NCI-H82 (cell line): ENCODE measurements at regions not wholly inside any gene's neighbourhood (a gene's known extent, or its start where the extent isn't known, plus 50 kb on each side); places are given as distances from the start of the nearest gene placed in this dataset.

Experiments used
- DNase-seq: peaks from one replicate; lab custom pipeline; 2025; lab: John Stamatoyannopoulos, UW

GRCh38 chr1:83725735-83726360, 273.1 kb downstream of the TTLL7 start:
- DNase-seq: no peak

- no peak for DNase-seq
Measured at GRCh38 chr1:83718338-83718737, 280.6 kb downstream of the TTLL7 start.

GRCh38 chr1:83717785-83718184, 281.1 kb downstream of the TTLL7 start:
- DNase-seq: no peak

DNA sequence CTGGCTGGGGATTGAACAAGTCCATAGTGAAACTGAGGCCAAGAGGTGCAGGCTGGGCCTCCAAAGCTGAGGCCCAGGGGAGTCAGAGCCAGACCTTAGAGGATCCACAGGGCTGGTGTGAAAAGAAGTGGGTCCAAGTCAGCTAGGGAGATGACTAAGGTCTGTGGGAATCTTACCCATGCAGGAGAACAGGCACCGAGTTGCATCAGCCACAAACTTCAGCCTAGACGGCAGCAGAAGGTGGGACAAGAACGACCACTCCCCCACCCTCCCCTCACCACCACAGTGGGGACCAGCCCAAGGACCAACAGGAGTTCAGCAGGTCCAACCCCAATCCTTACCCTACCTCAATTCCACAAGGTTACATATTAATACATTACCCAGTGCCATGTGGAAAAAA, 282.3 kb downstream of the TTLL7 start:
- no peak for DNase-seq

DNA sequence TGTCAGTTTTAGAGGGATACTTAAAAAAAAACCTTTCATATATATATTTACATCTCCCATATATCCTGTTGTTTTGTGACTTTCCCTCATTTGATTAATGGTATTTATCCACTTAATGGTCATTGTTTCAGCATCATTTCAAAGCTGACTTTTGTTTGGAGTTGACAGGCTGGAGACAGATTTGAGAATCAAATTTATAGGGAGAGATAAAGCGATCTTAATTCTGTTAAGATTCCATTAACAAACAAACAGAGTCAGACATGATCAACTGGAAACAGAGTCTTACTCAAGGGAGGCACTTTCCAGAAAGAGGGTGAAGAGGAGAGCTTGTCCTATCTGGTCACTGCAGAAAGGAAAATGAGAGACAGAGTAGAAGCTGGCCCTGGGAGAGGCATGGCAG, 283.4 kb downstream of the TTLL7 start:
- no peak for DNase-seq

- no peak for DNase-seq
Measured at GRCh38 chr1:83709662-83710061, 289.3 kb downstream of the TTLL7 start.

- DNase-seq: no peak
Measured at GRCh38 chr1:83706354-83706938, 292.5 kb downstream of the TTLL7 start.

DNA sequence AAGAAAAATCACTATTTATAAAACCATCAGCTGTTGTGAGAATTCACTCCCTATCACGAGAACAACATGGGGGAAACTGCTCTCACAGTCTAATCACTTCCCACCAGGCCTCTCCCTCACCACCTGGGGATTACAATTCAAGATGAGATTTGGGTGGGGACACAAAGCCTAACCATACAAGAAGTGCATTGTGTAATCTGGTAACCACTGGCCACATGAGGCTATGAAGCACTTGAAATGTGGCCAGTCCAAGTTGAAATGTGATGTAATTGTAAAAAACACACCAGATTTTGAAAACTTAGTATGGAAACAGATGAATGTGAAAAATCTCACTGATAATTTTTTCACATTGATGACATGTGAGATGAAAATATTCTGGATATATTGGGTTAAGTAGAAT, 293.8 kb downstream of the TTLL7 start:
- DNase-seq: peak; percentile 3

GRCh38 chr1:83704350-83704749, 294.6 kb downstream of the TTLL7 start:
- no peak for DNase-seq

- DNase-seq: no peak
Measured at GRCh38 chr1:83702356-83702755, 296.6 kb downstream of the TTLL7 start.

- DNase-seq: no peak
Measured at GRCh38 chr1:83701355-83701754, 297.6 kb downstream of the TTLL7 start.

DNA sequence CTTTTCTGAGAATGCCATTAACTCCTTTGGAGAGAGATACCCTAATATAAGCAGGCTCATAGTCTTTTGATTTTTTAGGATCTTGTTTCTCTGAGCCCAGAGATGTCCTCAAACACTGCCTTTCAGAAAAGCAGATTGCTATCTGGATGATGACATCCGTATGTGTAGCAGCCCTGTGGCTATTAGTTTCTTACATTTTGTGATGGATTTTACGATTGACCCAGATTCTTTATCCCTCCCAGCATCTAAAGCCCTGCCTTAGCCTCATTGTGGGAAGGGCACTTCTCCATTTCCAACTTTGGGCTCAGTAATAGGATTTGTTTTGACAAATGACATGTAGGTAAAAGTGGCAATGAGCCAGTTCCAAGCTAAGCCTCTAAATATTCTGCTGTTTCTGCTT, 300.3 kb downstream of the TTLL7 start:
- DNase-seq: peak; percentile 96

GRCh38 chr1:83697961-83698360, 301.0 kb downstream of the TTLL7 start:
- DNase-seq: no peak

GRCh38 chr1:83697220-83697619, 301.7 kb downstream of the TTLL7 start:
- peak; percentile 7 for DNase-seq

GRCh38 chr1:83694449-83694848, 304.5 kb downstream of the TTLL7 start:
- DNase-seq: peak; percentile 87

GRCh38 chr1:83693427-83694126, 305.4 kb downstream of the TTLL7 start:
- peak; percentile 96 for DNase-seq

DNA sequence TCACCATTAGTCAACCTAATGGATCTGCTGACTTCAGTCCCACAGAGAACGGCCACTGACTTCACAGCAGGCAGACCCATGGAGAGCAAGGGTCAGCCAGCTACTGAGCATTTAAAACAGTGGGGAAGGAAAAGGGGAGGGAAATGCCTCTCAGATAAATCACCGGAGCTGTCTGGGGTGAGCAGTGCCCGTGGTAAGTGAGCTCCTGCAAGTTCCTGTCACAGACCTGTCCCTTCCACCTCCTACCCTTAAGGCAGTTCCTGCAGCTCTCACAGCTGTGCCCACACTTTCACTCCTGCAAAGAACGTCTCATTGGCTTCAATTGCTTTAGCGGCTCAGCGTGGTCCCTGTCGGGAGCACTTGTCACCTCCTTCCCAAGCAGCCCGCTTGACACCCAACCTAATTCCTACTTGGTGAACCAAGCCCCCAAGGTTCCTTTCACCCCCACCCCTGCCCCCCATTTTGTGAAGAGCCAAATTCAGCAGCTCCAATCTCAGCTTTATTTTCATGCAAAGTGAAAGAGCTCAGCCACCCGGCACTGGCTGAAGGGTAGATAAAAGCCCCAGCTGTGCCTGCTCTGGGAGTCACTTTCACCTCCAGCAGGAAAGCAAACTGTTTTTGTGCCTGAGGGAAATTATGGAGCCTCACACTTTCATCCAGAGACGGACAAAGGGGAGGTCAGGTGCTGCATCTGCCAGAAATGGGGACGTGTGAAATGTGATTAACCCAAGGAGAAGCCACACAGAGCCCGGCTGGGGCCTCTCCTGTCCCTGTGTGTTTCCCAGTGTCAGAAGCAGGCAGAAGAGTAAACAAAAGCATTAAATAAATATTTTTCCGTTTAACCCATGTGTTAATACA, 306.2 kb downstream of the TTLL7 start:
- peak; percentile 83 for DNase-seq

DNA sequence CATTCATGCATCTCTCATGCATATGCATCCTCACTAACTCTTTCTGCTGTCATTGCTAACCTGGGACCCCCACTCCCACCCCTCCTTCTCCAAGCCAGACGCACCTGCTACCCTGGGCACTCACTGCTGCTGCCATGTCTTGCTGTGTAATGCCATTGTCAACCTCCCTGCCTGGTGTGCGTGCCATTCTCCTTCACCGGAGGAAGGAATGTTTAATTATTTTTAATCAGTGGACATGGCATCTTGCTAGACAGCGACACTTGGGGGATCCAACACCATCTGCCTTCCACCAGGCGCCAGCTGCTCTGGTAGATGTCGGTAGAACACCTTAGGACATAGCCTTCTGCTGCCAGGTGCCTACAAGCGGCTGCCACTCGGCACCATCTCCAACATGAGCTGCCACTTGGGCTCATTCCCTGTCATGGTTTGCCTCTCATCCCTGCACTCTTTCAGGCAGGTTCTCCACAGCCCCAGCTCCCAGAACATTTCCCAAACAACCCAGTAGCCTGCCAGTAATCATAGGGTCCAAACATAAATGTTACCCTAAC, 306.9 kb downstream of the TTLL7 start:
- DNase-seq: peak; percentile 34

- DNase-seq: no peak
Measured at GRCh38 chr1:83689921-83690868, 308.7 kb downstream of the TTLL7 start.

GRCh38 chr1:83682132-83682531, 316.8 kb downstream of the TTLL7 start:
- DNase-seq: no peak

DNA sequence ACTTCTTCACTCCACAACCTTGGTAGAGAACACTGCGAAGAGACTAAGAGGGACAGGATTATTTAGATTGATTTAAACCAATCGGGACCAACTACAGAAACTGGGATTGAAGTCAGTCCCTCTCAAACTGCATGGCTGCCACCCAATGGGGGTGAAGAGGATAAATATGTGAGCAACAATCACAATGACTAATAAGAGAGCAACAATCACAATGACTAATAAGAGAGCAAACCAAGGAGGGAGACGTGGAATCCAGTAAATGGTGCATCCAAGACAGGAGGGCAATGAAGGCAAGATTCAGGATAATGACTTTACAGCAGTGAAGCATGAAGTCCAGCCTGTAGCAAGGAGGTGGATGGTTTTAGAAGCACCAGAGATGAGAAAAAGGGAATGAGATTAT, 322.8 kb downstream of the TTLL7 start:
- DNase-seq: no peak
